ENCODE measurements at regions not wholly inside any gene's neighbourhood (a gene's known extent, or its start where the extent isn't known, plus 50 kb on each side); places are given as distances from the start of the nearest gene placed in this dataset.

DNA sequence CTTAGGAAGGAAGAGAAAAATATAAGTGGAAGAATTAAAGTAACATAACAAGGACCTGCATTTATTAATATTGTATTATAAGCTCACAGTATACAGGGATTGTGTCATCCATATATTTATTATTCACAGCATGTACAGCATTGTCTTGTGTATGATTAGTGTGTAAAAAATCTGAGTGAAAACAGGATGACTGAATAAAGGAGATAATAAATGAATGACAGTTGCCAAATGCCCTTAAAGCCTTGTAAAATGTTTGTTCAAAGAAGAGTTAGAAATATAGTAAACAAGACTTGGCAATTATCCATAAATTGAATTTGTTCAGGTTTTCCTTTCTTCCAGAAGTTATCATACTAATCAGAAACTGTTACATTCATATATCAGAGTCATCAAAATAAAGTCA, 172.7 kb downstream of the BTC start:
- ATAC-seq (no peak), DNase-seq (no peak)
- Mint-ChIP-seq H3K4me3 (no peak overlapping the region), H3K27ac (no peak overlapping the region), H3K4me1 (ENCODE audit: low read depth) (peaks cover 8% of the 10 kb centered on the region), H3K27me3 (ENCODE audit: low read depth) (no peaks in the 10 kb centered on the region), H3K36me3 (ENCODE audit: low read depth) (no peaks in the 10 kb centered on the region), H3K9me3 (ENCODE audit: insufficient read depth) (no peaks in the 10 kb centered on the region)
- POLR2A ChIA-PET = no interaction called here
- CTCF ChIA-PET = interaction anchor here (1.5 to 2.1 kb wide), 3 partner anchors 45 to 301 kb away, joined by 3 to 6 read pairs (median 4); no protein-coding TSS in a partner anchor

DNA sequence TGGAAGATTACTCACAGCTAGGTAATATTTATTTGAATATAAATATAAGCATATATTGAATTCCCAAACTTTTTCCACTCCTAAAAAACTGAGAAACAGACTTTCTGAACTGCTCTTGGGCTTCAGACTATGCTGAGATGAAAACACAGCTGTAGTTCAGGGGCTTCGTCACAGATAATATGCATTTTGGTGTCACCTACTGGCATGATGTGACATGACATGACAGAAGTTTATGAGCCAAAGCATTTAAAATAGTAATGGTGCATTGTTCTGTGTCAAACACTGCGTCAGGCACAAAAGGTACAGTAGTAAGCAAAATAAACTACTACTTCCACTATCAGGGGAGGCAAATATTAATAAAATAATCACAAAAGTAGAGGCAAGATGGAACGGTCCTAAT, 171.3 kb downstream of the BTC start:
- H3K27ac Mint-ChIP-seq = no peak overlapping the region
- ATAC-seq = peak; percentile 42
- ChIA-PET CTCF (interaction anchor here (1.1 to 2.1 kb wide), 8 partner anchors 11 to 303 kb away, joined by 3 to 18 read pairs (median 4); no protein-coding TSS in a partner anchor), POLR2A (no interaction called here)
- no peaks in the 10 kb centered on the region for H3K27me3 Mint-ChIP-seq (ENCODE audit: low read depth)
- peaks cover 8% of the 10 kb centered on the region for H3K4me1 Mint-ChIP-seq (ENCODE audit: low read depth)
- peak; percentile 30 for DNase-seq
- H3K36me3 Mint-ChIP-seq (ENCODE audit: low read depth) = no peaks in the 10 kb centered on the region
- no peak overlapping the region for H3K4me3 Mint-ChIP-seq
- H3K9me3 Mint-ChIP-seq (ENCODE audit: insufficient read depth) = no peaks in the 10 kb centered on the region

- H3K36me3 Mint-ChIP-seq (ENCODE audit: low read depth) = no peaks in the 10 kb centered on the region
- POLR2A ChIA-PET = no interaction called here
- H3K4me3 Mint-ChIP-seq = no peak overlapping the region
- H3K27ac Mint-ChIP-seq = no peak overlapping the region
- DNase-seq (no peak), ATAC-seq (no peak)
- CTCF ChIA-PET = no interaction called here
- H3K9me3 Mint-ChIP-seq (ENCODE audit: insufficient read depth) = no peaks in the 10 kb centered on the region
- H3K4me1 Mint-ChIP-seq (ENCODE audit: low read depth) = peaks cover 8% of the 10 kb centered on the region
- no peaks in the 10 kb centered on the region for H3K27me3 Mint-ChIP-seq (ENCODE audit: low read depth)
These were observed 169.8 kb downstream of the BTC start for GRCh38 chr4:74624351-74625151.

- ATAC-seq (no peak), DNase-seq (no peak)
- peaks cover 8% of the 10 kb centered on the region for H3K4me1 Mint-ChIP-seq (ENCODE audit: low read depth)
- no peaks in the 10 kb centered on the region for H3K27me3 Mint-ChIP-seq (ENCODE audit: low read depth)
- POLR2A ChIA-PET = no interaction called here
- CTCF ChIA-PET = no interaction called here
- H3K27ac Mint-ChIP-seq = no peak overlapping the region
- H3K4me3 Mint-ChIP-seq = no peak overlapping the region
- H3K9me3 Mint-ChIP-seq (ENCODE audit: insufficient read depth) = no peaks in the 10 kb centered on the region
- no peaks in the 10 kb centered on the region for H3K36me3 Mint-ChIP-seq (ENCODE audit: low read depth)
These were observed 168.3 kb downstream of the BTC start for GRCh38 chr4:74625981-74626380.

- Mint-ChIP-seq H3K4me3 (no peak overlapping the region), H3K27me3 (ENCODE audit: low read depth) (no peaks in the 10 kb centered on the region), H3K36me3 (ENCODE audit: low read depth) (no peaks in the 10 kb centered on the region), H3K9me3 (ENCODE audit: insufficient read depth) (no peaks in the 10 kb centered on the region), H3K4me1 (ENCODE audit: low read depth) (peaks cover 8% of the 10 kb centered on the region), H3K27ac (no peak overlapping the region)
- ChIA-PET POLR2A (no interaction called here), CTCF (no interaction called here)
- ATAC-seq (no peak), DNase-seq (no peak)
These were observed 167.2 kb downstream of the BTC start for GRCh38 chr4:74627093-74627492.

DNA sequence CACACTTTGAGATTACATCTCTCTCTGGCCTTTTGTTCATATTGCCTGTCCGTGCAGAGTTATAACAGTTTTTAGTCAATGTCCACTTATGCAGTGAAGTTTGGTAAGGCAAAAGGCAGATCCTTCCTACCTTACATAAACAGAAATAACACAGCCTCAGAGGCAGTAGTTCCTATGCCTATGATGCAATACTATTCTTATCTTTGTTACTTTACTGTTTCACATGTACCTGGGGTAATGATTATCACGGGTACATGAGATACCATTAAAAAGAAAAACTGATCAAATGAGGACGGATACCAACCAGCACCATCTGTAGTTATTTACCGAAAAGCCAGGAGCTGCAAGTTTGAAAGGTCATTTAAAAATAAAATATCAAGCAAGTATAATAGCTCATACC, 166.8 kb downstream of the BTC start:
- H3K9me3 Mint-ChIP-seq (ENCODE audit: insufficient read depth) = no peaks in the 10 kb centered on the region
- no peak for ATAC-seq
- CTCF ChIA-PET = no interaction called here

GRCh38 chr4:74628852-74629620, 165.3 kb downstream of the BTC start:
- H3K27me3 Mint-ChIP-seq (ENCODE audit: low read depth) = peaks cover 5% of the 10 kb centered on the region
- H3K27ac Mint-ChIP-seq = no peak overlapping the region
- H3K4me1 Mint-ChIP-seq (ENCODE audit: low read depth) = peaks cover 16% of the 10 kb centered on the region
- H3K4me3 Mint-ChIP-seq = no peak overlapping the region
- no peak for DNase-seq
- H3K36me3 Mint-ChIP-seq (ENCODE audit: low read depth) = no peaks in the 10 kb centered on the region
- no peaks in the 10 kb centered on the region for H3K9me3 Mint-ChIP-seq (ENCODE audit: insufficient read depth)
- ATAC-seq = no peak
- ChIA-PET CTCF (interaction anchor here (1.2 kb wide), 1 partner anchor 258 kb away, joined by 3 read pairs; no protein-coding TSS in a partner anchor), POLR2A (no interaction called here)

More for the DNA sequence above, 166.8 kb downstream of the BTC start:
- POLR2A ChIA-PET = no interaction called here
- DNase-seq = no peak
- no peak overlapping the region for H3K27ac Mint-ChIP-seq
- no peak overlapping the region for H3K4me3 Mint-ChIP-seq
- H3K36me3 Mint-ChIP-seq (ENCODE audit: low read depth) = no peaks in the 10 kb centered on the region
- H3K4me1 Mint-ChIP-seq (ENCODE audit: low read depth) = peaks cover 9% of the 10 kb centered on the region
- peaks cover under 1% of the 10 kb centered on the region for H3K27me3 Mint-ChIP-seq (ENCODE audit: low read depth)

DNA sequence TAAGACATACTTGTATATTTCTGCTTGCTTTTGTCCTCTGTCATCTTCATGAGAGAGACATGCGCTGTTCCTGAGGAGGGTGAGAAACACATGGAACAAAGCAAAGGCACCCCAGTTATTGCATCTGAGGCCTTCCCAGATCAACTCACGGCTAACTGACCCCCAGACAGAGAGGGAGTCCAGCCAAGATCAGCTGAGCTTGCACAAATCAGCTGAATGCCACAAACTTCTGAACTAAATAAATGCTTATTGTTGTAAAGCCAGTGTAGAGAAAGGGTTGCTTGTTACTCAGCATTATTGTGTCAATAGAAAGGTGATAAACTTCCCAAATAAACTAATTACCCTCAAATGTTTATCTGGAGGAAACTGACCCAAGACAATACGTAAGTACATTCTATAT, 163.8 kb downstream of the BTC start:
- no peak for DNase-seq
- ChIA-PET POLR2A (no interaction called here), CTCF (no interaction called here)
- H3K36me3 Mint-ChIP-seq (ENCODE audit: low read depth) = no peaks in the 10 kb centered on the region
- no peak overlapping the region for H3K4me3 Mint-ChIP-seq
- H3K27me3 Mint-ChIP-seq (ENCODE audit: low read depth) = peaks cover 5% of the 10 kb centered on the region
- H3K4me1 Mint-ChIP-seq (ENCODE audit: low read depth) = peaks cover 12% of the 10 kb centered on the region
- H3K27ac Mint-ChIP-seq = no peak overlapping the region
- no peaks in the 10 kb centered on the region for H3K9me3 Mint-ChIP-seq (ENCODE audit: insufficient read depth)
- ATAC-seq = no peak

DNA sequence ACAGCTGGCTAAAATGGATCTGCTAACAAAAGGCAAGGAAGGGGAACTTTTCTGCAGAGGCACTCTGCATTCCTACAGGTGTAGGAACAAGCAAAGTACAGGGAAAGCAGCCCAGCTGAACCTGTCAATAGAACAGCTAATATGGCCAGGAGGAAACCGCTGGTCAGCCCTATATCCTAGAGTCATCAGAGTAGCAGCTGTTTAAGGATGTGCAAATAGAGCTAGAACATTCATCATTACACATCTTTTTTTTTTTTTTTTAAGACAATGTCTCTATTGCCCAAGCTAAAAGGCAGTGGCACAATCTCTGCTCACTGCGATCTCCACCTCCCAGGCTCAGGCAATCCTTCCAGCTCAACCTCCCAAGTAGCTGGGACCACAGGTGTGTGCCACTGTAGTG, 163.0 kb downstream of the BTC start:
- CTCF ChIA-PET = no interaction called here
- H3K4me3 Mint-ChIP-seq = no peak overlapping the region
- H3K27ac Mint-ChIP-seq = no peak overlapping the region
- peaks cover 8% of the 10 kb centered on the region for H3K4me1 Mint-ChIP-seq (ENCODE audit: low read depth)
- no peak for DNase-seq
- no peaks in the 10 kb centered on the region for H3K36me3 Mint-ChIP-seq (ENCODE audit: low read depth)
- POLR2A ChIA-PET = no interaction called here
- H3K9me3 Mint-ChIP-seq (ENCODE audit: insufficient read depth) = no peaks in the 10 kb centered on the region
- peaks cover 5% of the 10 kb centered on the region for H3K27me3 Mint-ChIP-seq (ENCODE audit: low read depth)
- ATAC-seq = no peak

DNA sequence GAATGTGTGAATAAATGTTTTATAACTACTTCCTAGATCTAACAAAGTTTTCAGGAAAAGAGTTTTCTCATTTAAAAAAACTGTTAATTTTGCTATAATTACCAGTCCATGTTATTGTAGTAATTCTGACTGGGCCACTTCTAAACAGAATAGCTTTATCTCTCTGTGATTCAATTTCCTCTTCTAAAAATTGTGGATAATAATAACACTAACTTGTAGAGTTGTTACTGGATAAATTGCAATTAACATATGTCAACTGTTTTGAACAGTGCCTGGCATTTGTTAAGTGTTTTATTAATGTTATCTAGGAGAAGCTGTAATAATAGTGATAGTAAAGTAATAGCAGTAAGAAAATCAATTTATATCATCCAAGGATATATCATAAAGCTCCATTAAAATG, 162.3 kb downstream of the BTC start:
- peaks cover 8% of the 10 kb centered on the region for H3K4me1 Mint-ChIP-seq (ENCODE audit: low read depth)
- ATAC-seq (no peak), DNase-seq (no peak)
- H3K4me3 Mint-ChIP-seq = no peak overlapping the region
- H3K36me3 Mint-ChIP-seq (ENCODE audit: low read depth) = no peaks in the 10 kb centered on the region
- ChIA-PET POLR2A (no interaction called here), CTCF (no interaction called here)
- no peak overlapping the region for H3K27ac Mint-ChIP-seq
- H3K9me3 Mint-ChIP-seq (ENCODE audit: insufficient read depth) = no peaks in the 10 kb centered on the region
- peaks cover 5% of the 10 kb centered on the region for H3K27me3 Mint-ChIP-seq (ENCODE audit: low read depth)

DNA sequence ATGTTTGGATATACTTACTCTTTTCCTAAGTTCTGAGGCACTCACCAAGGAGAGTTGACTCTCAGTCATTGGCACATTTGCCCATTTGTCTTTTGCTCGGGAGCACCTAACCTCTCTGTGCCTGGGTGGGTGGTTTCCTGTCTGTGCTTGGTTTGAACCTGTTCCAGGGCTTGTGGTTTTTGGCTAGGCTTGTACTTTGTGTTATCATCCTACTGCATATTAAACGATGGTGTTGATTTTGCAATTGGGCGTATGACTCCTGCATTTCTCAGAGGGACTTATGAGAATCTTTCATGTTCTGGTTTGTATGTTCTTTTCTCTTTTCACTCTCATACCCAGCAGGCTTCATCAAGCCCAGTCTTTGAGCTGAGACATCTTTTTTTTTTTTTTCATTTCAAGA, 161.7 kb downstream of the BTC start:
- DNase-seq (peak; percentile 31), ATAC-seq (peak; percentile 36)
- CTCF ChIA-PET = no interaction called here
- H3K27ac Mint-ChIP-seq = no peak overlapping the region
- no peak overlapping the region for H3K4me3 Mint-ChIP-seq
- H3K27me3 Mint-ChIP-seq (ENCODE audit: low read depth) = peaks cover 5% of the 10 kb centered on the region
- H3K9me3 Mint-ChIP-seq (ENCODE audit: insufficient read depth) = no peaks in the 10 kb centered on the region
- no peaks in the 10 kb centered on the region for H3K36me3 Mint-ChIP-seq (ENCODE audit: low read depth)
- POLR2A ChIA-PET = no interaction called here
- peaks cover 8% of the 10 kb centered on the region for H3K4me1 Mint-ChIP-seq (ENCODE audit: low read depth)

DNA sequence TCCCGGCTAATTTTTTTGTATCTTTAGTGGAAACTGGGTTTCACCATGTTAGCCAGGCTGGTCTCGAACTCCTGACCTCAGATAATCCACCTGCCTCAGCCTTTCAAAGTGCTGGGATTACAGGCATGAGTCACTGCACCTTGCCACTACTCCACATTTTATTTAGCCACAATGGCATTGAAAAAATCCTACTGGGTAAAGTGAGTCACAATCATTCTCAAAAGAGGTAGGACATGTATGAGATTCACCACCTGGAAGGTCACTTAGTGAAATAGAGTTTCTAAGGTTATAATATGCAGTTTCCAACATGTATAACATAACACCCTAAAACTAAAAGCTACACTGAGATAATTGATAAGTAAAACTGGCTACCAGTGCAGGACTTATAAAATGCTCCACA, 159.2 kb downstream of the BTC start:
- ATAC-seq (no peak), DNase-seq (no peak)
- H3K36me3 Mint-ChIP-seq (ENCODE audit: low read depth) = no peaks in the 10 kb centered on the region
- peaks cover 7% of the 10 kb centered on the region for H3K27me3 Mint-ChIP-seq (ENCODE audit: low read depth)
- no peak overlapping the region for H3K27ac Mint-ChIP-seq
- POLR2A ChIA-PET = no interaction called here
- H3K9me3 Mint-ChIP-seq (ENCODE audit: insufficient read depth) = no peaks in the 10 kb centered on the region
- CTCF ChIA-PET = interaction anchor here (1.4 kb wide), 1 partner anchor 40 kb away, joined by 3 read pairs; no protein-coding TSS in a partner anchor
- H3K4me1 Mint-ChIP-seq (ENCODE audit: low read depth) = peaks cover 8% of the 10 kb centered on the region
- H3K4me3 Mint-ChIP-seq = no peak overlapping the region
